Stimulated activated naive B cell treated with anti-CD40 and anti-IgM and Interleukin-4, amounts not matched to agents 10 μg/mL and 1 μg/mL and 100 μg/mL, for 72 hours (primary cell): ENCODE measurements at regions not wholly inside any gene's neighbourhood (a gene's known extent, or its start where the extent isn't known, plus 50 kb on each side); places are given as distances from the start of the nearest gene placed in this dataset.

Experiments used
- ATAC-seq, 2 donors: fragments of 150-1000 bp; cut with Tn5 transposase; replicated peaks; 2 replicates each; pipeline ENCODE4 v1.10.0; 2021; ENCODE audit warnings: moderate library complexity in 1 of 2
- DNase-seq: peaks from one replicate; pipeline ENCODE4 v3.0.0; 2021
- H3K27ac Mint-ChIP-seq: one replicate; pipeline ENCODE4 v1.8.0; 2022; ENCODE audit warnings: mild to moderate bottlenecking, mixed read lengths
- H3K27me3 Mint-ChIP-seq, 2 donors: one replicate each; pipeline ENCODE4 v1.8.0; 2022; ENCODE audit warnings: mixed read lengths in 2 of 2
- H3K36me3 Mint-ChIP-seq, 2 donors: one replicate each; pipeline ENCODE4 v1.8.0; 2022; ENCODE audit warnings: mixed read lengths in 2 of 2, mild to moderate bottlenecking in 1 of 2
- H3K4me1 Mint-ChIP-seq, 2 donors: one replicate each; pipeline ENCODE4 v1.8.0; 2022; ENCODE audit warnings: mixed read lengths in 2 of 2, mild to moderate bottlenecking in 1 of 2
- H3K4me3 Mint-ChIP-seq, 2 donors: one replicate each; pipeline ENCODE4 v1.8.0; 2022; ENCODE audit warnings: mild to moderate bottlenecking in 2 of 2, mixed read lengths in 2 of 2, moderate library complexity in 1 of 2
- H3K9me3 Mint-ChIP-seq, 2 donors: one replicate each; pipeline ENCODE4 v1.8.0; 2022; ENCODE audit warnings: mixed read lengths in 2 of 2, mild to moderate bottlenecking in 1 of 2

- Mint-ChIP-seq H3K36me3 (no peaks in the 10 kb centered on the region), H3K27me3 (peaks cover 0 to 5% of the 10 kb centered on the region in 2 donors), H3K9me3 (peaks cover 0 to 5% of the 10 kb centered on the region in 2 donors), H3K4me3 (no peak overlapping the region), H3K27ac (no peak overlapping the region), H3K4me1 (no peaks in the 10 kb centered on the region)
- DNase-seq (no peak), ATAC-seq (no peak)
Observed at GRCh38 chrY:13091575-13091974, 186.9 kb downstream of the DDX3Y start.

GRCh38 chrY:13092986-13093385, 188.3 kb downstream of the DDX3Y start:
- no peak overlapping the region for H3K4me3 Mint-ChIP-seq
- no peaks in the 10 kb centered on the region for H3K4me1 Mint-ChIP-seq
- H3K9me3 Mint-ChIP-seq, result peaks cover 0 to 5% of the 10 kb centered on the region in 2 donors
- DNase-seq (no peak), ATAC-seq (no peak)
- H3K27me3 Mint-ChIP-seq, result peaks cover 0 to 5% of the 10 kb centered on the region in 2 donors
- no peaks in the 10 kb centered on the region for H3K36me3 Mint-ChIP-seq
- no peak overlapping the region for H3K27ac Mint-ChIP-seq

DNA sequence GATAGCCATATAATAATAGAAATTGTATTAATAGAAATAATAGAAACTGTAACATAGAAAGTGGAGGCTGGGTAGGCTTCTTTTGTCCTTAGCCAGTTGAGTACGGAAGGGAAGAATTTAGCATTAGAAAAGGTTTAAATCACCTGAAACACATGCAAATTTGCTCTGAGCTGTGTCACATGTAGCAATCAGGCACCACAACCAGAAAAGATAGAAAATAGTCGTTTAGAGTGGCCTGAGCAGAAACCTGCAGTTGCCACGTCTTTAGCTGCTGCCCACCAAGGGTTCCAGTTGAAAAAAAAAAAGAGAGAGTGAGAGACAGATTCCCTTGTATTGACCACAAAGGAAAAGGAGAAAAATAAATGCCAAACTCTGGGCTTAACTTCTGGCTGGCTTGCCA, 188.8 kb downstream of the DDX3Y start:
- H3K27ac Mint-ChIP-seq, result no peak overlapping the region
- ATAC-seq (no peak), DNase-seq (no peak)
- H3K9me3 Mint-ChIP-seq, result peaks cover 0 to 2% of the 10 kb centered on the region in 2 donors
- H3K36me3 Mint-ChIP-seq, result no peaks in the 10 kb centered on the region
- H3K27me3 Mint-ChIP-seq, result peaks cover 0 to 5% of the 10 kb centered on the region in 2 donors
- no peak overlapping the region for H3K4me3 Mint-ChIP-seq
- H3K4me1 Mint-ChIP-seq, result no peaks in the 10 kb centered on the region

- ATAC-seq (no peak), DNase-seq (no peak)
- H3K4me1 Mint-ChIP-seq, result no peaks in the 10 kb centered on the region
- H3K9me3 Mint-ChIP-seq, result peaks cover 0 to 3% of the 10 kb centered on the region in 2 donors
- peaks cover 0 to 2% of the 10 kb centered on the region in 2 donors for H3K36me3 Mint-ChIP-seq
- H3K27me3 Mint-ChIP-seq, result peaks cover 0 to 5% of the 10 kb centered on the region in 2 donors
- no peak overlapping the region for H3K27ac Mint-ChIP-seq
- no peak overlapping the region for H3K4me3 Mint-ChIP-seq
Observed at GRCh38 chrY:13094411-13094810, 189.7 kb downstream of the DDX3Y start.

DNA sequence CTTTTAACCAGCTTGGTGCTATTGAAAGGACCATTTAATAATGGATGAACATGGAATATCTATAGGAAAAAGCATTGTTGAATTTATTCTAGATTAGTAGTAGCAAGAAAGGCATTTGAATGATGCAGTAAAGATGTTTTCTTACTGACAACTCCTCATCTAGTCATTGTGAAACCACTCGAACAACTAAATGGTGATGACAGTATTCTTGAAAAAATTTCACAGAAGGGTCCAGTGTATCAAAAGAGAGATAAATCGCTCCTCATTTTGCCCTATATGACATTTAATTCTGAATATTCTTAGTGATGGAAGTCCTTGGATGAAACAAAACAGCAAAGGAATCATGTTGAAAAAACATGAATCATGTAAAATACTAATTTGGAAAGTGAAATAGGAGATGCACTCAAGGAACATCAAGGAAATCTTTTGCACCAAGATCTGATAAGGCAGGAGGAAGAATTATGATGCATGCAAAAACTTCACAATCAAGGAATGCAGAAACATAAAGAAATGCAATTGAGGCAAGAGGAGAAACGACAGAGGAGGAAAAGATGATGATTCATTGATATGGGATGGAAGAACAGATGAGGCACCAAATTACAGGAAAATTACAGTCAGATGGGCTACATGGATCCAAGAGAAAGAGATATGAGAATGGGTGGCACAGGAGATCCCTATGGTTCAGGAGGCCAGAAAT, 190.4 kb downstream of the DDX3Y start:
- no peak overlapping the region for H3K4me3 Mint-ChIP-seq

GRCh38 chrY:13126881-13127456, 222.3 kb downstream of the DDX3Y start:
- peaks cover 0 to 4% of the 10 kb centered on the region in 2 donors for H3K4me1 Mint-ChIP-seq
- no peak for DNase-seq
- H3K27ac Mint-ChIP-seq, result no peak overlapping the region
- no peaks in the 10 kb centered on the region for H3K9me3 Mint-ChIP-seq
- H3K36me3 Mint-ChIP-seq, result no peaks in the 10 kb centered on the region
- H3K27me3 Mint-ChIP-seq, result no peaks in the 10 kb centered on the region
- peak in 1 of 2 donors; percentile 83 for ATAC-seq
- no peak overlapping the region for H3K4me3 Mint-ChIP-seq

More for the DNA sequence above, 190.4 kb downstream of the DDX3Y start:
- ATAC-seq, result no peak
- peaks cover 0 to 2% of the 10 kb centered on the region in 2 donors for H3K36me3 Mint-ChIP-seq
- peaks cover 0 to 3% of the 10 kb centered on the region in 2 donors for H3K9me3 Mint-ChIP-seq
- H3K27ac Mint-ChIP-seq, result no peak overlapping the region
- H3K27me3 Mint-ChIP-seq, result peaks cover 0 to 5% of the 10 kb centered on the region in 2 donors
- DNase-seq, result no peak
- H3K4me1 Mint-ChIP-seq, result no peaks in the 10 kb centered on the region

DNA sequence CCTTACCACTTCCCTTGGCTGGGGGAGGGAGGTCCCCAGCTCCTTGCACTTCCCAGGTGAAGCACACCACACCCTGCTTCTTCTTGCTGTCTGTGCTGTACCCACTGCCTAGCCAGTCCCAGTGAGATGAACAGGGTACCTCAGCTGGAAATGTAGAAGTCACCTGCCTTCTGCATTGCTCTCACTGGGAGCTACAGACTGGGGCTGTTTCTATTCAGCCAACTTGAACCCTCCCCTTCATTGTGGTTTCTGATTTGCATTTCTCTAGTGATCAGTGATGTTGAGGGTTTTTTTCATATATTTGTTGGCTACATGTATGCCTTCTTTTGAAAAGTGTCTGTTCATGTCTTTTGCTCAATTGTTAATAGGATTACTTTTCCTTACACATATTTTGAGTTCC, 222.8 kb downstream of the DDX3Y start:
- peaks cover 0 to 4% of the 10 kb centered on the region in 2 donors for H3K4me1 Mint-ChIP-seq
- H3K9me3 Mint-ChIP-seq, result no peaks in the 10 kb centered on the region
- no peaks in the 10 kb centered on the region for H3K36me3 Mint-ChIP-seq
- H3K4me3 Mint-ChIP-seq, result no peak overlapping the region
- no peaks in the 10 kb centered on the region for H3K27me3 Mint-ChIP-seq
- no peak overlapping the region for H3K27ac Mint-ChIP-seq
- no peak for DNase-seq
- peak in 1 of 2 donors; percentile 77 for ATAC-seq

DNA sequence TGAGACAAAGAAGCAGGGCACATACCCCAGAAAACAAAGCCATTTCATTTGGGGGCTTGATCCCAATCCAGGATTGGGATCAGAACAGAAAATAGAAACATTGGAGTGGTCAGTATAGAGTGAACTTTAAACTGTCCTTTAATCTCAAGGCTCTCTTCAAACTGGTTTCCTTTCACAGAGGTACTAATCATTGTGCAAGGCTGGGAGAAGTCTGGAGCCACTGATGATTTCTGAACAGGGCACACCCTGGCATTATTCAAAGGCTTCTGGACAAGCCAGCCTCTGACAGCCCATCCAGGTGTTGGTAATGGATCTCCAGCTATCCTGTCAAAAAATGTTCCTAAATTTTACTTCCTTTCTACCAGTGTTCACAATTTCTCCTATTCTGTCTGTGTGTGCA, 244.5 kb downstream of the DDX3Y start:
- Mint-ChIP-seq H3K27me3 (no peaks in the 10 kb centered on the region), H3K9me3 (no peaks in the 10 kb centered on the region), H3K27ac (no peak overlapping the region), H3K4me3 (peak overlapping the region in 1 of 2 donors; percentile 68), H3K4me1 (peaks cover 0 to 6% of the 10 kb centered on the region in 2 donors), H3K36me3 (no peaks in the 10 kb centered on the region)
- DNase-seq (no peak), ATAC-seq (no peak)

GRCh38 chrY:13167698-13168097, 263.0 kb downstream of the DDX3Y start:
- H3K4me1 Mint-ChIP-seq, result peaks cover 0 to 6% of the 10 kb centered on the region in 2 donors
- H3K27me3 Mint-ChIP-seq, result no peaks in the 10 kb centered on the region
- no peak for DNase-seq

DNA sequence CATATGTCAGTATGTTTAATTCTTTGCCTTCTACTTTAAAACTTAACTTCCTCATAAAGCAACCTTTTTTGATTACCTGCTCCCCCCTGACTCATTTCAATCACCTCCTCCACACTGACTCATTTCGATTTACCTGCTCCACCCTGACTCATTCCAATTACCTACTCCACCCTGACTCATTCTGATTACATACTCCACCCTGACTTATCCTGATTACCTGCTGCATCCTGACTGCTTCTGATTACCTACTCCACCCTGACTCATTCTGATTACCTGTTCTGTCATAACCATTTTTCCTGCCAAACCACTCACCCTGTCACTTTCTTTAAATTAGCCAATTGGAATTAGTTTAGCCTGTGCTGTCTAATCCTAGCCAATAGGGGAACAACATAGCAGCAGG, 263.6 kb downstream of the DDX3Y start:
- ATAC-seq (peak in 1 of 2 donors; percentile 70), DNase-seq (no peak)
- H3K27me3 Mint-ChIP-seq, result no peaks in the 10 kb centered on the region
- H3K36me3 Mint-ChIP-seq, result no peaks in the 10 kb centered on the region
- no peak overlapping the region for H3K4me3 Mint-ChIP-seq
- no peak overlapping the region for H3K27ac Mint-ChIP-seq
- peaks cover 0 to 6% of the 10 kb centered on the region in 2 donors for H3K4me1 Mint-ChIP-seq
- peaks cover 0 to 4% of the 10 kb centered on the region in 2 donors for H3K9me3 Mint-ChIP-seq

More at GRCh38 chrY:13167698-13168097, 263.0 kb downstream of the DDX3Y start:
- H3K9me3 Mint-ChIP-seq, result peaks cover 0 to 6% of the 10 kb centered on the region in 2 donors
- H3K36me3 Mint-ChIP-seq, result no peaks in the 10 kb centered on the region
- no peak overlapping the region for H3K4me3 Mint-ChIP-seq
- ATAC-seq, result peak in 1 of 2 donors; percentile 75
- no peak overlapping the region for H3K27ac Mint-ChIP-seq
